PC-3 (cell line): ENCODE measurements at regions not wholly inside any gene's neighbourhood (a gene's known extent, or its start where the extent isn't known, plus 50 kb on each side); places are given as distances from the start of the nearest gene placed in this dataset.

Experiments
- ATAC-seq: fragments of 200-7000 bp; cut with Tn5 transposase; 2 replicates; pipeline ENCODE4 v1.9.1; 2020; ENCODE audit warnings: mild to moderate bottlenecking, moderate library complexity
- BruUV-seq: library from RNA; stranded (reverse); fragments of 400-500 nt; replicated peaks from 2 replicates; lab custom pipeline; 2021; lab: Mats Ljungman, UMichigan
- CTCF ChIA-PET: fragments of 300-600 bp; sonication (Branson Sonifier 250); formaldehyde crosslinking; loops from one replicate; lab custom pipeline; 2022; ENCODE audit warnings: antibody characterized with exemption; lab: Charles Lee
- POLR2A ChIA-PET: fragments of 300-600 bp; sonication (Branson Sonifier 250); formaldehyde crosslinking; loops from one replicate; lab custom pipeline; 2022; ENCODE audit warnings: antibody characterized with exemption; ENCODE audit not compliant: unreplicated experiment; lab: Charles Lee
- DNase-seq: peaks from one replicate; pipeline ENCODE4 v3.0.0-alpha.2; 2015
- H2AFZ ChIP-seq: fragments of 300-600 bp; sonication (generic); 2 replicates; pipeline ENCODE4 v1.6.0; 2016; ENCODE audit warnings: antibody characterized with exemption, low read length
- H3F3A ChIP-seq: fragments of 300-600 bp; sonication (generic); one replicate; pipeline ENCODE4 v1.6.0; 2017; ENCODE audit warnings: antibody characterized with exemption, low read length, control low read depth, mild to moderate bottlenecking; ENCODE audit not compliant: unreplicated experiment
- H3K27ac ChIP-seq: fragments of 300-600 bp; sonication (generic); 2 replicates; pipeline ENCODE4 v1.5.1; 2016; ENCODE audit warnings: mild to moderate bottlenecking, low read length
- H3K27me3 ChIP-seq: fragments of 300-600 bp; sonication (generic); 2 replicates; pipeline ENCODE4 v1.6.1; 2016; ENCODE audit warnings: low read length, mixed read lengths
- H3K36me3 ChIP-seq: fragments of 300-600 bp; sonication (generic); 2 replicates; pipeline ENCODE4 v1.6.1; 2016; ENCODE audit warnings: low read depth, mixed run types, low read length, mixed read lengths
- H3K4me1 ChIP-seq: fragments of 300-600 bp; sonication (generic); 2 replicates; pipeline ENCODE4 v1.5.1; 2016; ENCODE audit warnings: low read length; ENCODE audit not compliant: insufficient read depth
- H3K4me2 ChIP-seq: fragments of 300-600 bp; sonication (generic); 2 replicates; pipeline ENCODE4 v1.6.0; 2016; ENCODE audit warnings: low read length
- H3K4me3 ChIP-seq: fragments of 300-600 bp; sonication (generic); 2 replicates; pipeline ENCODE4 v1.5.1; 2016; ENCODE audit warnings: mild to moderate bottlenecking, low read length, mixed read lengths
- H3K79me2 ChIP-seq: fragments of 300-600 bp; sonication (generic); 2 replicates; pipeline ENCODE4 v1.6.1; 2017; ENCODE audit warnings: low read length, mixed read lengths
- H3K9ac ChIP-seq: fragments of 300-600 bp; sonication (generic); 2 replicates; pipeline ENCODE4 v1.6.0; 2016; ENCODE audit warnings: mild to moderate bottlenecking, low read length
- H3K9me2 ChIP-seq: fragments of 300-600 bp; sonication (generic); replicated peaks from 2 replicates; pipeline ENCODE4 v1.6.1; 2016; ENCODE audit warnings: mixed run types, low read length, mixed read lengths
- H3K9me3 ChIP-seq: fragments of 300-600 bp; sonication (generic); 2 replicates; pipeline ENCODE4 v1.6.1; 2016; ENCODE audit warnings: low read length, mixed read lengths
- H4K20me1 ChIP-seq: fragments of 300-600 bp; sonication (generic); 2 replicates; pipeline ENCODE4 v1.6.1; 2016; ENCODE audit warnings: low read length, mixed read lengths
- CTCF ChIP-seq: fragments of 300-600 bp; sonication (generic); conservative IDR thresholded peaks from 2 replicates; pipeline ENCODE4 v1.5.1; 2017; ENCODE audit warnings: antibody characterized with exemption, low read depth, mild to moderate bottlenecking, low read length
- EZH2 ChIP-seq: fragments of 300-600 bp; sonication (generic); IDR thresholded peaks from one replicate; pipeline ENCODE4 v1.6.1; 2017; ENCODE audit warnings: antibody characterized with exemption, mild to moderate bottlenecking, low read length; ENCODE audit not compliant: unreplicated experiment
- EZH2phosphoT487 ChIP-seq: fragments of 300-600 bp; sonication (generic); IDR thresholded peaks from 2 replicates; pipeline ENCODE4 v1.6.1; 2018; ENCODE audit warnings: mild to moderate bottlenecking, antibody characterized with exemption, low read length, borderline replicate concordance
- intact Hi-C: fragments of 100-400 bp; cut with micrococcal nuclease; formaldehyde crosslinking; loops from 2 replicates; pipeline ENCODE4 v1.9.0; 2023

- POLR2A ChIA-PET, result no interaction called here
- Histone ChIP-seq H3K4me3 (peak overlapping the region; percentile 1; the same call in 1 of the 2 replicates), H3K9me3 (no peaks in the 10 kb centered on the region), H3K27me3 (no peaks in the 10 kb centered on the region), H3K27ac (no peak overlapping the region), H3K4me1 (peaks cover 24% of the 10 kb centered on the region), H3F3A (no peaks in the 10 kb centered on the region), H3K9ac (no peak overlapping the region), H3K79me2 (no peaks in the 10 kb centered on the region), H3K4me2 (peak overlapping the region; percentile 68), H2AFZ (0 out of 2 replicates have a peak overlapping the region, but pooled peaks have one; percentile 14), H3K36me3 (no peaks in the 10 kb centered on the region), H3K9me2 (no peaks in the 10 kb centered on the region), H4K20me1 (no peaks in the 10 kb centered on the region)
- intact Hi-C loops, result loop anchor here (1.0 kb wide), 3 partner anchors 62 to 433 kb away; no protein-coding TSS in a partner anchor
- DNase-seq (peak; percentile 42), ATAC-seq (peak; percentile 23; the same call in 1 of the 2 replicates)
- BruUV-seq, result no TSS peak
- CTCF ChIA-PET, result interaction anchor here (0.6 to 1.2 kb wide), 2 partner anchors 16 to 80 kb away, joined by 3 to 5 read pairs; no protein-coding TSS in a partner anchor
- TF ChIP-seq CTCF (no peak), EZH2 (no peak)
Observed at GRCh38 chr4:153143527-153144348, 60.5 kb upstream of the TRIM2 start.

- H2AFZ ChIP-seq, result no peak overlapping the region
- H3K9me2 ChIP-seq, result no peaks in the 10 kb centered on the region
- CTCF ChIA-PET, result no interaction called here
- POLR2A ChIA-PET, result no interaction called here
- H4K20me1 ChIP-seq, result no peaks in the 10 kb centered on the region
- TF ChIP-seq EZH2, result no peak
- no peak for TF ChIP-seq CTCF
- no peak for TF ChIP-seq EZH2phosphoT487
- H3K27me3 ChIP-seq, result no peaks in the 10 kb centered on the region
- H3K4me1 ChIP-seq, result peaks cover 24% of the 10 kb centered on the region
- no peak overlapping the region for H3K27ac ChIP-seq
- ATAC-seq, result no peak
- no peak overlapping the region for H3K4me3 ChIP-seq
- no TSS peak for BruUV-seq
- H3K9me3 ChIP-seq, result no peaks in the 10 kb centered on the region
- no peak for DNase-seq
- no peak overlapping the region for H3K9ac ChIP-seq
- no peaks in the 10 kb centered on the region for H3F3A ChIP-seq
- H3K79me2 ChIP-seq, result no peaks in the 10 kb centered on the region
- intact Hi-C loops, result no loop called here
- H3K4me2 ChIP-seq, result no peak overlapping the region
- no peaks in the 10 kb centered on the region for H3K36me3 ChIP-seq
Observed at GRCh38 chr4:153146031-153146430, 58.2 kb upstream of the TRIM2 start.

GRCh38 chr4:153146961-153147360, 57.3 kb upstream of the TRIM2 start:
- no peak; the same call in 1 of the 2 replicates for ATAC-seq
- Histone ChIP-seq H3K4me2 (no peak overlapping the region), H2AFZ (no peak overlapping the region), H3K27ac (no peak overlapping the region), H3K9me2 (no peaks in the 10 kb centered on the region), H3K27me3 (no peaks in the 10 kb centered on the region), H3K36me3 (no peaks in the 10 kb centered on the region), H3K4me1 (peaks cover 24% of the 10 kb centered on the region), H3K4me3 (no peak overlapping the region), H3K9ac (no peak overlapping the region), H4K20me1 (no peaks in the 10 kb centered on the region), H3K79me2 (no peaks in the 10 kb centered on the region), H3K9me3 (no peaks in the 10 kb centered on the region), H3F3A (no peaks in the 10 kb centered on the region)
- ChIA-PET CTCF (no interaction called here), POLR2A (no interaction called here)
- no peak for TF ChIP-seq EZH2
- TF ChIP-seq CTCF, result no peak
- TF ChIP-seq EZH2phosphoT487, result no peak
- DNase-seq, result no peak
- BruUV-seq, result no TSS peak
- intact Hi-C loops, result no loop called here
